SK-N-SH treated with all-trans-retinoic acid at 6 μM for 48 hours (cell line): ENCODE measurements at regions not wholly inside any gene's neighbourhood (a gene's known extent, or its start where the extent isn't known, plus 50 kb on each side); places are given as distances from the start of the nearest gene placed in this dataset.
A peak's percentile ranks its signal among the peaks of the same experiment; 100 is the strongest.
"Not testable (repeated sequence)": the region's sequence is repeated elsewhere in the genome, so short reads cannot be mapped to it uniquely, and the experiment has no call there.

ENCODE experiments used
- ATAC-seq: fragments of 200-7000 bp; cut with Tn5 transposase; 3 replicates; pipeline ENCODE4 v1.9.1; 2020; ENCODE audit warnings: mild to moderate bottlenecking, moderate library complexity
- ARNTL ChIP-seq: fragments of 450-650 bp; formaldehyde crosslinking; IDR thresholded peaks from 2 replicates; pipeline ENCODE4 v1.5.0; 2020; ENCODE audit warnings: low read depth, mild to moderate bottlenecking, moderate library complexity, borderline replicate concordance
- CSDC2 ChIP-seq: fragments of 250-450 bp; sonication (Bioruptor Pico); IDR thresholded peaks from 2 replicates; pipeline ENCODE4 v1.5.0; 2020; ENCODE audit warnings: mild to moderate bottlenecking, moderate library complexity
- ESRRG ChIP-seq: fragments of 250-450 bp; sonication (Bioruptor Pico); IDR thresholded peaks from 2 replicates; pipeline ENCODE4 v1.6.1; 2021; ENCODE audit warnings: mild to moderate bottlenecking
- GLIS3 ChIP-seq: fragments of 250-450 bp; sonication (Bioruptor Pico); IDR thresholded peaks from 2 replicates; pipeline ENCODE4 v1.5.0; 2020; ENCODE audit warnings: mild to moderate bottlenecking, moderate library complexity
- ISL1 ChIP-seq: fragments of 250-450 bp; sonication (Bioruptor Pico); IDR thresholded peaks from 2 replicates; pipeline ENCODE4 v2.1.2; 2022; ENCODE audit warnings: mild to moderate bottlenecking, moderate library complexity
- OSR1 ChIP-seq: fragments of 250-450 bp; sonication (Bioruptor Pico); IDR thresholded peaks from 2 replicates; pipeline ENCODE4 v1.8.0; 2022; ENCODE audit warnings: moderate library complexity, mild to moderate bottlenecking, inconsistent platforms
- POU6F1 ChIP-seq: fragments of 250-450 bp; sonication (Bioruptor Pico); IDR thresholded peaks from 2 replicates; pipeline ENCODE4 v1.8.0; 2021; ENCODE audit warnings: low read depth, mild to moderate bottlenecking, moderate library complexity, borderline replicate concordance
- PPARA ChIP-seq: fragments of 250-450 bp; sonication (Bioruptor Pico); IDR thresholded peaks from 2 replicates; pipeline ENCODE4 v1.5.0; 2020; ENCODE audit warnings: mild to moderate bottlenecking, borderline replicate concordance
- RARB ChIP-seq: fragments of 250-450 bp; sonication (Bioruptor Pico); IDR thresholded peaks from 2 replicates; pipeline ENCODE4 v1.8.0; 2021; ENCODE audit warnings: mild to moderate bottlenecking, moderate library complexity
- SNAI2 ChIP-seq: fragments of 250-450 bp; sonication (Bioruptor Pico); IDR thresholded peaks from 2 replicates; pipeline ENCODE4 v1.5.0; 2020; ENCODE audit warnings: mild to moderate bottlenecking, moderate library complexity
- TCF4 ChIP-seq: fragments of 250-450 bp; sonication (Bioruptor Pico); IDR thresholded peaks from 2 replicates; pipeline ENCODE4 v1.8.0; 2021; ENCODE audit warnings: mild to moderate bottlenecking, moderate library complexity, borderline replicate concordance
- TOX ChIP-seq: fragments of 250-450 bp; sonication (Bioruptor Pico); IDR thresholded peaks from 2 replicates; pipeline ENCODE4 v1.8.0; 2021; ENCODE audit warnings: mild to moderate bottlenecking, moderate library complexity, borderline replicate concordance
- ZFP3 ChIP-seq: fragments of 250-450 bp; sonication (Bioruptor Pico); IDR thresholded peaks from 2 replicates; pipeline ENCODE4 v1.5.0; 2020; ENCODE audit warnings: mild to moderate bottlenecking, moderate library complexity
- ZFP30 ChIP-seq: fragments of 450-650 bp; formaldehyde crosslinking; IDR thresholded peaks from 2 replicates; pipeline ENCODE4 v1.5.0; 2022; ENCODE audit warnings: mild to moderate bottlenecking, moderate library complexity
- ZNF565 ChIP-seq: fragments of 450-650 bp; formaldehyde crosslinking; conservative IDR thresholded peaks from 2 replicates; pipeline ENCODE4 v1.5.0; 2020; ENCODE audit warnings: low read depth, mild to moderate bottlenecking, moderate library complexity
- ZNF8 ChIP-seq: fragments of 450-650 bp; formaldehyde crosslinking; IDR thresholded peaks from 2 replicates; pipeline ENCODE4 v1.5.0; 2020; ENCODE audit warnings: mild to moderate bottlenecking, moderate library complexity
- TF ChIP-seq, protein P1 (sequence below): fragments of 250-450 bp; sonication (Bioruptor Pico); IDR thresholded peaks from 2 replicates; pipeline ENCODE4 v1.5.0; 2020; ENCODE audit warnings: mild to moderate bottlenecking, moderate library complexity
- TF ChIP-seq, protein P2 (sequence below): fragments of 250-450 bp; sonication (Bioruptor Pico); IDR thresholded peaks from 2 replicates; pipeline ENCODE4 v1.5.1; 2020; ENCODE audit warnings: low read depth, mild to moderate bottlenecking, moderate library complexity

GRCh38 chr2:225763711-225764110 lies 364.2 kb downstream of the NYAP2 start:
- peak; percentile 35; the same call in 2 of the 3 replicates for ATAC-seq
- TF ChIP-seq ZFP30 = no peak
- TF ChIP-seq, all 23 proteins: peak for 0

DNA sequence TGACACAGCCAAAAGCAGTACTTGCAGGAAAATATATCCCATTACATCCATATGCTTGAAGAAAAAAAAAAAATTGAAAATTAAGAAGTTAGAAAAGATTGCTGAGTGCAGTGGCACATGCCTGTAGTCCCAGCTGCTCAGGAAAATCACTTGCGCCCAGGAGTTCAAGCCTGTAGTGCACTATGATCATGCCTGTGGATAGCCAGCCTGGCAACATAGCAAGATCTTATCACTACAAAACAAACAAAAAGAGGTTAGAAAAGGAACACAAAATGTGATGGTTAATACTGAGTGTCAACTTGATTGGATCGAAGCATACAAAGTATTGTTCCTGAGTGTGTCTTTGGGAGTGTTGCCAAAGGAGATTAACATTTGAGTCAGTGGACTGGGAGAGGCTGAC lies 361.9 kb downstream of the NYAP2 start:
- TF ChIP-seq ESRRG (CRISPR knock-in tag) = no peak

GRCh38 chr2:225757248-225757647 lies 357.7 kb downstream of the NYAP2 start:
- no peak for TF ChIP-seq ZNF565 (CRISPR knock-in tag)
- no peak for TF ChIP-seq CSDC2 (CRISPR knock-in tag)
- TF ChIP-seq, protein P1, sequence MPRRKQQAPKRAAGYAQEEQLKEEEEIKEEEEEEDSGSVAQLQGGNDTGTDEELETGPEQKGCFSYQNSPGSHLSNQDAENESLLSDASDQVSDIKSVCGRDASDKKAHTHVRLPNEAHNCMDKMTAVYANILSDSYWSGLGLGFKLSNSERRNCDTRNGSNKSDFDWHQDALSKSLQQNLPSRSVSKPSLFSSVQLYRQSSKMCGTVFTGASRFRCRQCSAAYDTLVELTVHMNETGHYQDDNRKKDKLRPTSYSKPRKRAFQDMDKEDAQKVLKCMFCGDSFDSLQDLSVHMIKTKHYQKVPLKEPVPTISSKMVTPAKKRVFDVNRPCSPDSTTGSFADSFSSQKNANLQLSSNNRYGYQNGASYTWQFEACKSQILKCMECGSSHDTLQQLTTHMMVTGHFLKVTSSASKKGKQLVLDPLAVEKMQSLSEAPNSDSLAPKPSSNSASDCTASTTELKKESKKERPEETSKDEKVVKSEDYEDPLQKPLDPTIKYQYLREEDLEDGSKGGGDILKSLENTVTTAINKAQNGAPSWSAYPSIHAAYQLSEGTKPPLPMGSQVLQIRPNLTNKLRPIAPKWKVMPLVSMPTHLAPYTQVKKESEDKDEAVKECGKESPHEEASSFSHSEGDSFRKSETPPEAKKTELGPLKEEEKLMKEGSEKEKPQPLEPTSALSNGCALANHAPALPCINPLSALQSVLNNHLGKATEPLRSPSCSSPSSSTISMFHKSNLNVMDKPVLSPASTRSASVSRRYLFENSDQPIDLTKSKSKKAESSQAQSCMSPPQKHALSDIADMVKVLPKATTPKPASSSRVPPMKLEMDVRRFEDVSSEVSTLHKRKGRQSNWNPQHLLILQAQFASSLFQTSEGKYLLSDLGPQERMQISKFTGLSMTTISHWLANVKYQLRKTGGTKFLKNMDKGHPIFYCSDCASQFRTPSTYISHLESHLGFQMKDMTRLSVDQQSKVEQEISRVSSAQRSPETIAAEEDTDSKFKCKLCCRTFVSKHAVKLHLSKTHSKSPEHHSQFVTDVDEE = no peak
- TF ChIP-seq TOX (CRISPR knock-in tag) = no peak
- TF ChIP-seq GLIS3 (CRISPR knock-in tag) = no peak
- no peak for TF ChIP-seq RARB (CRISPR knock-in tag)
- no peak for TF ChIP-seq TCF4 (CRISPR knock-in tag)
- no peak for TF ChIP-seq ZNF8 (CRISPR knock-in tag)
- no peak for TF ChIP-seq ISL1 (CRISPR knock-in tag)
- TF ChIP-seq ARNTL (CRISPR knock-in tag) = no peak
- no peak for TF ChIP-seq ZFP30
- TF ChIP-seq, protein P2, sequence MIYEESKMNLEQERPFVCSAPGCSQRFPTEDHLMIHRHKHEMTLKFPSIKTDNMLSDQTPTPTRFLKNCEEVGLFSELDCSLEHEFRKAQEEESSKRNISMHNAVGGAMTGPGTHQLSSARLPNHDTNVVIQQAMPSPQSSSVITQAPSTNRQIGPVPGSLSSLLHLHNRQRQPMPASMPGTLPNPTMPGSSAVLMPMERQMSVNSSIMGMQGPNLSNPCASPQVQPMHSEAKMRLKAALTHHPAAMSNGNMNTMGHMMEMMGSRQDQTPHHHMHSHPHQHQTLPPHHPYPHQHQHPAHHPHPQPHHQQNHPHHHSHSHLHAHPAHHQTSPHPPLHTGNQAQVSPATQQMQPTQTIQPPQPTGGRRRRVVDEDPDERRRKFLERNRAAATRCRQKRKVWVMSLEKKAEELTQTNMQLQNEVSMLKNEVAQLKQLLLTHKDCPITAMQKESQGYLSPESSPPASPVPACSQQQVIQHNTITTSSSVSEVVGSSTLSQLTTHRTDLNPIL (CRISPR knock-in tag) = no peak
- TF ChIP-seq PPARA = no peak
- ATAC-seq = no peak

More for the DNA sequence above, 361.9 kb downstream of the NYAP2 start:
- ATAC-seq = no peak

DNA sequence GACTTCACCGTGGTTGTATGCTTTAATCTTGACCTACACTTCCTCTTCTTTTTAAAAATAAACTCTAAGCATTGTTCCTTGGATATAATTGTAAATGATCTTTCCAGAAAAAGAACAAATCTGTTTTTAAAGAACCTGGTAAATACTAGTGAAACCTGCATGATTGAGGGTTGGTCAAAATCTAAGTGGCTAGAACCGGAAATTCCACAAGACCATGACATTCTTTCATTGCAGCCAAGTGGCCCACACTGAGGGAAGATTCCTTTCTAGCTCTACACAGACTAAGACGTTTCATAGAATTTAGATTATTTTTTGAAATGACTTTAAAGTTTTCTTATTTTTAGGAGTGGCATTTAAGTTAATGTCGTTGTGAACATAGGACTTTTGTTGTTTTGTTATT lies 356.7 kb downstream of the NYAP2 start:
- TF ChIP-seq RARB (CRISPR knock-in tag) (no peak), OSR1 (CRISPR knock-in tag) (no peak), ARNTL (CRISPR knock-in tag) (no peak), ZFP30 (no peak), ISL1 (CRISPR knock-in tag) (no peak), SNAI2 (CRISPR knock-in tag) (no peak)
- TF ChIP-seq, protein P1 = no peak
- ATAC-seq = no peak

- no peak for TF ChIP-seq ZNF565 (CRISPR knock-in tag)
- peak; percentile 28; the same call in 1 of the 2 replicates for TF ChIP-seq ISL1 (CRISPR knock-in tag)
- TF ChIP-seq, all 23 proteins: peak for 1
- ATAC-seq = no peak
These were observed 349.1 kb downstream of the NYAP2 start for GRCh38 chr2:225748609-225749008.

DNA sequence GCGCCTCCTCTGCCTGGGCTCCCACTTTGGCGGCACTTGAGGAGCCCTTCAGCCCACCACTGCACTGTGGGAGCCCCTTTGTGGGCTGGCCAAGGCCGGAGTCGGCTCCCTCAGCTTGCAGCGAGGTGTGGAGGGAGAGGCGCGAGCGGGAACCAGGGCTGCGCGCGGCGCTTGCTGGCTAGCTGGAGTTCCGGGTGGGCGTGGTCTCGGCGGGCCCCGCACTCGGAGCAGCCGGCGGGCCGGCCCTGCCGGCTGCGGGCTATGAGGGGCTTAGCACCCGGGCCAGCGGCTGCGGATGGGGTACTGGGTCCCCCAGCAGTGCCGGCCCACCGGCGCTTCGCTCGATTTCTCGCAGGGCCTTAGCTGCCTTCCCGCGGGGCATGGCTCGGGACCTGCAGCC lies 344.5 kb downstream of the NYAP2 start:
- ATAC-seq = not testable (repeated sequence)

- TF ChIP-seq OSR1 (CRISPR knock-in tag) (no peak), ZNF8 (CRISPR knock-in tag) (no peak), ZFP3 (CRISPR knock-in tag) (no peak), SNAI2 (CRISPR knock-in tag) (no peak), POU6F1 (CRISPR knock-in tag) (no peak), ESRRG (CRISPR knock-in tag) (no peak), ARNTL (CRISPR knock-in tag) (no peak)
- TF ChIP-seq, protein P1 = no peak
- TF ChIP-seq, all 23 proteins: peak for 0
- no peak for ATAC-seq
These were observed 343.0 kb downstream of the NYAP2 start for GRCh38 chr2:225742487-225742886.
